ENCODE measurements at regions not wholly inside any gene's neighbourhood (a gene's known extent, or its start where the extent isn't known, plus 50 kb on each side); places are given as distances from the start of the nearest gene placed in this dataset.

DNA sequence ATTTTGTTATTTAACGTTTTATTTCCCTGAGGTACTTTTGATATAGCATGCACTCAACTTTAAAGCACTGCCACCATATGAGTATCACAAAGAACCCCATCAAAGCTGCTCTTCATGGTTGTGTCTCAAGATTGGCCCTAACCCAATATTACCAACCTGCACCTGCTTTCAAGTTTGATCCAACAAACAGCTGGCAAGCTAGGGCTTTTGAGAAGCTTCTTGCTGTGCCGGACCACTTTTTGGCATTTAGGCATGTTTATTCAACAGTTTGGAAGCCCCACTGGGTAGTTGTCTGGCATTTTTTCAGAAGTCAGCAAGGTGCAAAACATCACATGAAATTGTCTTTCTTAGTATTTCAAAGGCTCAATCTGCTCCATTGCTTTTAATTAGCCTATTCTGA is 137.2 kb upstream of the PLEKHA5 start:
- Mint-ChIP-seq H3K36me3 (no peaks in the 10 kb centered on the region), H3K9me3 (peaks cover 2% of the 10 kb centered on the region), H3K4me1 (no peaks in the 10 kb centered on the region), H3K4me3 (no peak overlapping the region), H3K27ac (no peak overlapping the region), H3K27me3 (no peaks in the 10 kb centered on the region)
- DNase-seq, result no peak

DNA sequence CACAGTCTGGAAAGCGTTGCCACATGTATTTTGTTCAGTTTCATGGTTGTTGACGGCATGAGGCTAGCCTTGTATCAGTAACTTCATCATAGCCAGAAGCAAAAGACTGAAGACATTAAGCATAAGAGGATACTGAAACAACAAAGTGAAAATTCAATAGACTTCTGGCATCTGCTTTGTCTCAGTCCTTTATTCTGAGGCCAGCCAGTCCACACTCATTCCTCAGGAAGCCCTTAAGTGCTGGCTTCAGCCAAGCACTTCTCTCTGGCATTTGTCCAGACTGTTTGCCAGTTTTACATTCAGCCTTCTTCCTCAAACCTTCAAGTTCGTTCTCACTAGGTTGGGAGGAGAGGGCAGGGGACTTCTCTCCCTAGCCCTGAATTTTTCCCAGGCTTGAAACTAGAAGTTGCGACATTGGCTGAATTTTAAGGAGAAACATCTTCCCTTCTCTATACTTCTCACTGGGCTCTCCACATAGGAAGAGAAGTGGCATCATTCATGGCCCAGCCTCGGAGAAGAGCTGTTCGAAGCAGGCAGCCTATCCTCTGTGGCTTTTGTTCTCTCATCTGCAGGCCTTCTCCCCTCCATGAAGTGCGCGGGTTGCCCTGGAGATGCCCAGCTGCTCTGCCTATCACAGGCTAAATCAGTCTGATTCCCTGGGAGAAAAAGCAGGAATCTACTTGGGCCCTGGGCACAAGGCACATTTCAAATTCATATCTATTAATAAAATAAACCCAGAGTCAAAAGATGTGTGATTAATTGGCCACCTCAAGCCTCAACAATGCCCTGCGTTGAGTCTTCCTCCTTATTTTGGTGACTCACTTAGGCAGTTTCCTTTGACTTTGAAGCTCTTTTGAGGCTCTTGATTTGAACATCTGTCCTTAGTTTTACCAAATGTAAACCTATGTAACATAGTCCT is 130.9 kb upstream of the PLEKHA5 start:
- Mint-ChIP-seq H3K4me3 (no peak overlapping the region), H3K27ac (no peak overlapping the region), H3K36me3 (no peaks in the 10 kb centered on the region), H3K9me3 (peaks cover 2% of the 10 kb centered on the region), H3K27me3 (no peaks in the 10 kb centered on the region), H3K4me1 (no peaks in the 10 kb centered on the region)
- DNase-seq, result no peak

DNA sequence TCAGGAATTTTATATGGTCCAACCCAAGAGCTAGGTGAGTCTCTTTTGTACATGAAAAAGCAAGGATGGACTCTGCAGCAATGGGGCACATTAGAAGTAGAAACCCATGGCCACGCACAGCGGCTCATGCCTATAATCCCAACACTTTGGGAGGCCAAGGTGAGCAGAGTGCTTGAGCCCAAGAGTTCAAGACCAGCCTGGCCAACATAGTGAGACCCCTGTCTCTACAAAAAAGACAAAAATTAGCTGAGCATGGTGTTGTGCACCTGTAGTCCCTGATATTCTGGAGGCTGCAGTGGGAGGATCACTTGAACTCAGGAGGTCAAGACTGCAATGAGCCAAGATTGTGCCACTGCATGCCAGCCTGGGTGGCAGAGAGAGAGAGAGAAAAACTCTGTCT is 128.7 kb upstream of the PLEKHA5 start:
- H3K4me3 Mint-ChIP-seq, result no peak overlapping the region
- no peaks in the 10 kb centered on the region for H3K36me3 Mint-ChIP-seq
- H3K9me3 Mint-ChIP-seq, result no peaks in the 10 kb centered on the region
- H3K27ac Mint-ChIP-seq, result no peak overlapping the region
- H3K27me3 Mint-ChIP-seq, result peaks cover 3% of the 10 kb centered on the region
- no peaks in the 10 kb centered on the region for H3K4me1 Mint-ChIP-seq
- no peak for DNase-seq

DNA sequence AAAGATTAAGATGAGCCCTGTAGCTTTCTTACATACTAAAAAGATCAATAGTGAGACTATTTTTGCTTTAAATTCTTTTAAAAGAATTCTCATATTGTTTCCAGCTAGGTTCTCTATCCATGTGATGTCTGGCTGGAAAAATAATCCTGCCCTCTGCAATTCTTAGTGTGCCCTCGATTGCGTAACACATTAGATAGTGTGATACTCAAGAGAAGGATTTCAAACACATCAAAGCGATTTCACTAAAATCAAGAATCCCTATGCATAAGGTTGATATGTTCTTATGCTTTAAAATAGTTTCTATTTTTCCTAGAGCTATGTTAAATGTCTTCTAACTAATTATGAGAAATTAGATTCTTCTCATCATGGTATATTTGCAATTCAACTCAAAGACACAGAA is 127.3 kb upstream of the PLEKHA5 start:
- H3K4me1 Mint-ChIP-seq, result no peaks in the 10 kb centered on the region
- no peaks in the 10 kb centered on the region for H3K9me3 Mint-ChIP-seq
- H3K4me3 Mint-ChIP-seq, result no peak overlapping the region
- DNase-seq, result no peak
- H3K27ac Mint-ChIP-seq, result no peak overlapping the region
- peaks cover 3% of the 10 kb centered on the region for H3K27me3 Mint-ChIP-seq
- no peaks in the 10 kb centered on the region for H3K36me3 Mint-ChIP-seq

DNA sequence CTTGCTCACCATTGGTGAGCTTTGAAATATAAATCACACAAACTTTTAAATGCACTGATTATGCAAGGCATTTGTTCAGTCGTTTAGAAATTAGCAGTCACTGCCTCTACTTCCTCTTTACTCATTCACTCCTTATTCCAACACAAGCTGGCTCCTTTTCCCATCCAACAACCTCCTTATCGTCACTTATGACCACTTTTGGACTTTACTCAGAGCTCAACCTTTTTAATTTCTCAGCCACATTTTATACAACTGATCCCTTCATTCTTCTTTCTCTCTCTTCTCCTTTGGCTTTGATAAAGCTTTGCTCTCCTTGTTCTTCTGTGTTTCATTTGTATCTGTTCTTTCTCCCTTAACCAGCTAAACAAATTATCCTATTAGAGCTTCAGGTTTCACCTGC is 126.4 kb upstream of the PLEKHA5 start:
- Mint-ChIP-seq H3K27ac (no peak overlapping the region), H3K36me3 (no peaks in the 10 kb centered on the region), H3K27me3 (peaks cover 3% of the 10 kb centered on the region), H3K4me3 (no peak overlapping the region), H3K9me3 (no peaks in the 10 kb centered on the region), H3K4me1 (no peaks in the 10 kb centered on the region)
- DNase-seq, result no peak

DNA sequence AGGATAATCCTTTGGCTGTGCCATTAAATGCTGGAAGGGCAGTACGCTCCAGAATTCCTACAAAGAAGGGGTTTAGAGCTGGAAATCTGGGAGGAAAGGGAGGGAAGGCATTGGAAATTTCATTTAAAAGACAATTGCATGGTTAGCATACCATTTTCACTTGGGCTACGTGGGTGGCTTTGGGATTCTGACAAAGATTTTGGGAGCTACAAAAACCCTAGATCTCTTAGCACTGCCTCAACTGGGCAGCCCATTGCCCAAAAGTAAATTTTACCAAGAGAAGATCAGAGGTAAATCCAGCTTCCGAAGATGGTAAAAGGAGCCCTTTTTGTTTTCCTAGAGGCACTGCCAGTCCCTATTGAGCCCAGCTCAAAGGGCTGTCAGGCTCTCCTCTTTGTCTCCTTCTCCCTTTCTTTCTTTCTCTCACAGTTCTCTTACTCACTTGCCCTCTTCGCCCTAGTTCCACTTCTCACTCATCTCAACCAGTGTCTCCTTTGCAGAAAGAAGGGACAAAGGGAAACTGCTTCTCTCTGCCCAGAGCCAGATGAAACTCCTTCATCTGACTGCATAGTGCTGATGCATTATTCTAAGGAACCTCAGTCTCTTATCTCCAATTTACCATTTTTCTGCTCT is 125.4 kb upstream of the PLEKHA5 start:
- Mint-ChIP-seq H3K27me3 (peaks cover 3% of the 10 kb centered on the region), H3K4me3 (no peak overlapping the region), H3K27ac (no peak overlapping the region), H3K4me1 (no peaks in the 10 kb centered on the region), H3K36me3 (no peaks in the 10 kb centered on the region), H3K9me3 (no peaks in the 10 kb centered on the region)
- no peak for DNase-seq

DNA sequence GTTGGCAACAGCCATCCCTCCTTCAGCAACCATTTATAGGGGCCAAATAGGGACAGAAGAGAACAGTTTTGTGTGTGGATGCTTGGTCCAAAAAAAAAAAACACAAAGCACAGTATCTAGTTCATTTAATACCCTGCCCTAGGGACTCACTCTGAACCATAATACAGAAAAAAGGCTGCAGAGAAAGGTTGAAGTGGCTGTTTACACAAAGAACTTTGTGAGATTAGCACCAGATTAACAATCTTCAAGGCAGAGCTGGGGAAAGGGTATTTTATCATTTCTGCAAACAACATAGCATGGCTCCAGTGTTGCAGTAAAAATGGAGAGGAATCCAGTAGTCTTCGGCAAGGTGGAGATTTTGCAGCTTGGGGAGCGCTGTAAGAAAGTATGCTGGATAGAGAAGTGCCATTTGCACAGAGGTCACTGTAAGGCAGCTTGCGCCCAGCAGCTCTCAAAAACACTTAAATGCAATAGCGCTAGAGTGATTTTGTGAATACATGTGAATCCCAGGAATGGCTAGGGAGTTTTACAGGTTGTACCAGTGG is 124.2 kb upstream of the PLEKHA5 start:
- DNase-seq, result no peak
- H3K9me3 Mint-ChIP-seq, result no peaks in the 10 kb centered on the region
- no peaks in the 10 kb centered on the region for H3K4me1 Mint-ChIP-seq
- H3K36me3 Mint-ChIP-seq, result no peaks in the 10 kb centered on the region
- no peak overlapping the region for H3K27ac Mint-ChIP-seq
- H3K27me3 Mint-ChIP-seq, result peaks cover 3% of the 10 kb centered on the region
- H3K4me3 Mint-ChIP-seq, result no peak overlapping the region

DNA sequence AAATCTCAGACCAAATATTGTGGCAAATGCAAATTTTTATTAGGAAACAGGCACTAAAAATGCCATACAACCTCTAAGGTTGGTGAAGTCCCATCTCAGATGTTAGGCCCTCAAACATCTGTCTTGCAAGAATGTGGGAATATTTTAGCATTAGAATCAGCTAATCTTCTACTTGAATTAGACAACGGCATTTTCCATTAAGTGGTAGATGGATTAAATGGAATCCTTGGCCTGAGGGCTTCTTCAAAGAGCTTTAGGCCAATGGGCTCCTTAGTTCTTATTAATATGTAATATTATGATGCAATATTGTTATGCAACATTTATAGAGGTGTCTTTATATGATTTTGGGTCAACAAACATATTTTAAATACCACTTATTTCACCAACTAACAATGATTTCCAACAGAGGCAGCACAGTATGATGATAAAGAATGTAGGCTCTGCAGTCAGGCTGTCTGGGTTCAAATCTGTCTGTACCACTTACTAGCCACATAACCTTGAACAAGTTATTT is 122.9 kb upstream of the PLEKHA5 start:
- H3K36me3 Mint-ChIP-seq, result no peaks in the 10 kb centered on the region
- no peaks in the 10 kb centered on the region for H3K4me1 Mint-ChIP-seq
- H3K9me3 Mint-ChIP-seq, result no peaks in the 10 kb centered on the region
- peaks cover 3% of the 10 kb centered on the region for H3K27me3 Mint-ChIP-seq
- no peak for DNase-seq
- H3K4me3 Mint-ChIP-seq, result no peak overlapping the region
- no peak overlapping the region for H3K27ac Mint-ChIP-seq

DNA sequence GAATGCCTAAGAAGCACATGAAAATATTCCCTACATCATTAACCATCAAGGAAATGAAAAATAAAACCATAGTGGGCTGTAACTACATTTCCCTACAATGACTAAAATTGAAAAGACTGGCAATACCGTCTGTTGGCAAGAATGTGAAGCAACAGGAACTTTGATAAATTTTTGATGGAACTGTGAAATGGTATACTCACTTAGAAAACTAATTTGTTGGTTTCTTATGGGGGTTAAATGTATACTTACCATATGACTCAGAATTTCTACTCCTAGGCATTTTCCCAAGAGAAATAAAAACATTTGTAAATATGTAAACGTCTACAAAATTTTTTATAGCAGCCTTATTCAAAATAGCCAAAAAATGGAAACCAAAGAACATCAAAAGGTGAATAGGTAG is 121.4 kb upstream of the PLEKHA5 start:
- H3K9me3 Mint-ChIP-seq, result no peaks in the 10 kb centered on the region
- no peak overlapping the region for H3K4me3 Mint-ChIP-seq
- peaks cover 3% of the 10 kb centered on the region for H3K27me3 Mint-ChIP-seq
- no peaks in the 10 kb centered on the region for H3K36me3 Mint-ChIP-seq
- H3K27ac Mint-ChIP-seq, result no peak overlapping the region
- no peaks in the 10 kb centered on the region for H3K4me1 Mint-ChIP-seq
- no peak for DNase-seq

DNA sequence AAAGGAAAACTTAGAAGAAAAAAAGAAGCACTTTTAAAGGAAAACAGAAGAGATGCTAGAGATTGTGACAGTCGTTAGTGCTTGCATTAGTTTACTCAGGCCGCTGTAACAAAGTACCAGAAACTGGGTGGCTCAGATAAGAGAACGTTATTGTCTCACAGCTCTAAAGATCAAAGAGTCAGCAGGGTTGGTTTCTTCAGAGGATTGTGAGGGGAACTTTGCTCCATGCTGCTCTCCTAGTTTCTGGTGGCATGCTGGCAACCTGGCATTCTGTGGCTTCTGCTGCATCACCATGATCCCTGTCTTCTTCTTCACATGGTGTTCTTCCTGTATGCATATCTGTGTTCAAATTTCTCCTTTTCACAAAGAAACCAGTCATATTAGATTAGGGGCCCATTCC is 119.4 kb upstream of the PLEKHA5 start:
- Mint-ChIP-seq H3K4me3 (no peak overlapping the region), H3K36me3 (no peaks in the 10 kb centered on the region), H3K4me1 (no peaks in the 10 kb centered on the region), H3K27ac (no peak overlapping the region), H3K9me3 (no peaks in the 10 kb centered on the region), H3K27me3 (peaks cover 3% of the 10 kb centered on the region)
- DNase-seq, result no peak

DNA sequence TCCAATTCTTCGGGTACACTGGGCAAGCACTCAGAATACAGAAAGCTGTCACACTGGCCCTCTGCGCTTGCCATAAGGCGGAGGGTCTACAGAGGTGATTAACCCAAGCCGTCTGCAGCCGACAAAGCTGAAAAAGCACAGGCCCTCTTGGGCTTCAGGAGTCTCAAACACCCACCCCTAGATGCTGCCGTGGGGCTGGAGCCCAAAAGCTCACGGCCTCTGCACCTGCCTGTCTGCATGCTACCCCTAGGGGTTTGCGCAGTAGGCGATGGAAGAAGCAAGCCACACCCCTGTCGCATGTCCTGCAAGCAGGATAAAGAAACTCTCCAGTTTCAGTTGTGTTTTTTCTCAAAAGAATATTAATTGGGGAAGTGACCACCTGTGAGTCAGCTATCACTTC is 118.8 kb upstream of the PLEKHA5 start:
- Mint-ChIP-seq H3K27me3 (no peaks in the 10 kb centered on the region), H3K4me3 (no peak overlapping the region), H3K4me1 (no peaks in the 10 kb centered on the region), H3K27ac (no peak overlapping the region), H3K36me3 (no peaks in the 10 kb centered on the region), H3K9me3 (no peaks in the 10 kb centered on the region)
- DNase-seq, result no peak

DNA sequence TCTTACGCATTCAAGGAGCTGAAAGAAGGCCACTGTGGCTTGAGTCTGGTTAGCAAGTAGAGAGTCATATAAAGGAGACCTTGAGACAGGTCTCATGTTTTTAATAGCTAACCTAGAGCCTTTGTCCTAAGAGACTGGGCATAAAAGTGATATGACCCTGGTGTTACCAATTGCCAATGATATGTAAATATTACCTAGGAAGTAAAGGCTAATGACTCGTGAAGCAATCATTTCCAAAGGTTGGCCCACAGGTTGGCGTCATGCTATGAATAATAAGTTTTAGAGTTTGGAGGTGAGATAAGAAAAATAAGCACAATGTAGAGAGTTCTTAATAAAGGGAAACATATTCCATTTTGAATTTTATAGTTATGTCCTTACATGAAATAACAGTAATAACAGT is 116.6 kb upstream of the PLEKHA5 start:
- Mint-ChIP-seq H3K36me3 (no peaks in the 10 kb centered on the region), H3K27me3 (no peaks in the 10 kb centered on the region), H3K9me3 (no peaks in the 10 kb centered on the region), H3K4me3 (no peak overlapping the region), H3K27ac (no peak overlapping the region), H3K4me1 (no peaks in the 10 kb centered on the region)
- no peak for DNase-seq

DNA sequence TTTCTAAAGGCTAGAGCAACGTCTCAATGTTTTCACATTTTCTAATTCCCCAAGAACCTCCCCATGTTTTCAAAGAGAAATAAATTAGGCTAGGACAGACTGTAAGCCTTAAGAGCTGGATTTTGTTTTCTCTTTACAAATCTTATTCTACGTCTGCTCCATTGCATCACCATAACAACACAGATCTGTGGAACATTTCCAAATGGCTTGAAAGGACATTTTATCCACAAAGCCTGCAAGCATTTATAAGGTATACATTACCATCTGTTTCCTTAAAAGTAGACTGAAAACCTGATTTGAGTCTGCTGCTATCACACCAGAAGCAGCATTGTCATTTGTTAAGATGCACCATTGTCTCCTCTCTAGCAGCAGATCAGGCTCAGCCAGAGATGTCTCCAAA is 115.3 kb upstream of the PLEKHA5 start:
- Mint-ChIP-seq H3K27ac (no peak overlapping the region), H3K27me3 (no peaks in the 10 kb centered on the region), H3K4me3 (no peak overlapping the region), H3K36me3 (no peaks in the 10 kb centered on the region), H3K4me1 (no peaks in the 10 kb centered on the region), H3K9me3 (no peaks in the 10 kb centered on the region)
- no peak for DNase-seq

DNA sequence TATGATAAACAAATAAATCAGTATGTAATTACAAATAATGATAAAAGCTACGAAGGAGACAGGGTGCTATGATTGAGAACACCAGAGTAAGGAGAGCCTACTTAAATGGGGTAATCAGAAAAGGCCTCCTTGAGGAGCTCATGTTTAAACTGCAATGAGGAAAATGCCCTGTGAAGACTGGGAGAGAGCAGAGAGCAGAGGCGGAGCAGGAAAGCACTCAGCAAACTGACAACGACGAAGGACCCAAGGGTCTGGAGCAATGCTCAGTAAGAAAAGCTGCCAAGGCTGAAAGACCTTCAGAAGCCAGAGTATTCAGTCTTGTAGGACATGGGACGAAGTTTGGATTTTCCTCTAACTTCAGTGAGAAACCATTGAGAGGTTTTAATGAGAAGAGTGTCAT is 114.2 kb upstream of the PLEKHA5 start:
- H3K36me3 Mint-ChIP-seq, result no peaks in the 10 kb centered on the region
- DNase-seq, result no peak
- no peaks in the 10 kb centered on the region for H3K4me1 Mint-ChIP-seq
- no peak overlapping the region for H3K4me3 Mint-ChIP-seq
- H3K9me3 Mint-ChIP-seq, result no peaks in the 10 kb centered on the region
- no peak overlapping the region for H3K27ac Mint-ChIP-seq
- H3K27me3 Mint-ChIP-seq, result no peaks in the 10 kb centered on the region

DNA sequence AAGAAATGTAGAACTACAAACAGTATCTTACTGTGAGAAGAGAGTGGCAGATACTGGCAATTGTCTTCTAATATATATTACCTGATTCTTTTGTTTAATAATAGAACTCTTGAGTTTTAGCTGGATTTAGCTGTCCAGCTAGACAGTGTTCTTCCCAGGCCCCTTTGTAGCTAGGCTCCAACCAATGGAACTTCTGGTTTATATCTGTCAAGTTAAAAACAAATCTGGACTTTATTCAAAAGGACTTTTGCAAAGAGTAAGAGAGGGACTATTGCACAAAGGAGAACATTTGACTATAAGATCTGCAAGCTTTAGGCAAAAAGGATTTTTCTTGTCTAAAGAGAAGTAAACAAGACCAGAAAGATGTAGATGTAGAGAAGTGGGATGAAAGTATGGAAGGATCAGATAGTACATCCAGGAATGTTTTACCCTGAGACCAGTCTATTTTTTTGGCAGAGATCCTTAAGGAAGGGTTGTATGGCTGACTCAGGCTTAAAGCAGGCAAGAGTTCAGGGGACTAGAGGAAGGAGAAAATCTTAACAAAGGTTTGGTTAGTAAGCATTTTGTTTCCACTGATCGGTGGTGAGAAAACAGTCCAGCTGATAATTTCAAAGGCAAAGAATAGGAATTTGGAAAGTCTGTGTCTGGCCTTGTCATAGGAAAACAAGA is 111.1 kb upstream of the PLEKHA5 start:
- H3K27ac Mint-ChIP-seq, result no peak overlapping the region
- no peak overlapping the region for H3K4me3 Mint-ChIP-seq
- H3K4me1 Mint-ChIP-seq, result no peaks in the 10 kb centered on the region
- no peaks in the 10 kb centered on the region for H3K9me3 Mint-ChIP-seq
- H3K27me3 Mint-ChIP-seq, result peaks cover 6% of the 10 kb centered on the region
- no peak for DNase-seq
- no peaks in the 10 kb centered on the region for H3K36me3 Mint-ChIP-seq

Measured in activated naive CD8-positive, alpha-beta T cell treated with anti-CD3 and anti-CD28 coated beads for 36 hours (primary cell).